Peyer's patch (tissue), 4 donors: ENCODE measurements at regions not wholly inside any gene's neighbourhood (a gene's known extent, or its start where the extent isn't known, plus 50 kb on each side); places are given as distances from the start of the nearest gene placed in this dataset.

Experiments used
- POLR2A ChIP-seq, 2 donors: fragments of 450-650 bp; IDR thresholded peaks; one replicate each; pipeline ENCODE4 v1.5.1; 2017; ENCODE audit warnings: antibody characterized with exemption in 2 of 2, mild to moderate bottlenecking in 2 of 2, moderate library complexity in 2 of 2
- TF ChIP-seq, protein P1 (sequence below), 6 experiments: fragments of 450-650 bp in 4 of 6; fragments of 200-600 bp in 2 of 6; sonication (generic) in 1 of 6; IDR thresholded peaks; one replicate each; pipeline ENCODE4 v1.5.1; 2017 to 2019; ENCODE audit warnings: antibody characterized with exemption in 6 of 6, mild to moderate bottlenecking in 3 of 6, moderate library complexity in 1 of 6

GRCh38 chr3:153970741-153971347 lies 150.3 kb upstream of the ARHGEF26 start:
- no peak for TF ChIP-seq POLR2A (IDR thresholded peaks at IDR 0.05)
- TF ChIP-seq, protein P1, sequence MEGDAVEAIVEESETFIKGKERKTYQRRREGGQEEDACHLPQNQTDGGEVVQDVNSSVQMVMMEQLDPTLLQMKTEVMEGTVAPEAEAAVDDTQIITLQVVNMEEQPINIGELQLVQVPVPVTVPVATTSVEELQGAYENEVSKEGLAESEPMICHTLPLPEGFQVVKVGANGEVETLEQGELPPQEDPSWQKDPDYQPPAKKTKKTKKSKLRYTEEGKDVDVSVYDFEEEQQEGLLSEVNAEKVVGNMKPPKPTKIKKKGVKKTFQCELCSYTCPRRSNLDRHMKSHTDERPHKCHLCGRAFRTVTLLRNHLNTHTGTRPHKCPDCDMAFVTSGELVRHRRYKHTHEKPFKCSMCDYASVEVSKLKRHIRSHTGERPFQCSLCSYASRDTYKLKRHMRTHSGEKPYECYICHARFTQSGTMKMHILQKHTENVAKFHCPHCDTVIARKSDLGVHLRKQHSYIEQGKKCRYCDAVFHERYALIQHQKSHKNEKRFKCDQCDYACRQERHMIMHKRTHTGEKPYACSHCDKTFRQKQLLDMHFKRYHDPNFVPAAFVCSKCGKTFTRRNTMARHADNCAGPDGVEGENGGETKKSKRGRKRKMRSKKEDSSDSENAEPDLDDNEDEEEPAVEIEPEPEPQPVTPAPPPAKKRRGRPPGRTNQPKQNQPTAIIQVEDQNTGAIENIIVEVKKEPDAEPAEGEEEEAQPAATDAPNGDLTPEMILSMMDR (IDR thresholded peaks at IDR 0.05), result peak in 3 of 6 experiments; percentile 25 to 30 (median 27)
